ENCODE measurements at regions not wholly inside any gene's neighbourhood (a gene's known extent, or its start where the extent isn't known, plus 50 kb on each side); places are given as distances from the start of the nearest gene placed in this dataset.

DNA sequence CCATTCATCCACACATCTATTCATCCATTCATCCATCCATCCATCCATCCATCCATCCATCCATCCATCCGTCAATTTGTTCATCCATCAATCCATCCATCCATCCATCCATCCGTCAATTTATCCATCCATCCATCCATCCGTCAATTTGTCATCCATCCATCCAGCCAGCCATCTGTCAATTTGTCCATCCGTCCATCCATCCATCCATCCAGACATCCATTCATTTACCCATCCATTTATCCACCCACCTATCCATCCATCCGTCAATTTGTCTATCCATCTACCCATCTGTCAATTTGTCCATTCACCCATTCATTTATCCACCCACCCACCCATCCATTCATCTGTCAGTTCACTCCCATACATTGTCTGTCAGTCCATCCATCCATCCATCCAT is 209.5 kb upstream of the ZNF536 start:
- TF ChIP-seq, protein P1, sequence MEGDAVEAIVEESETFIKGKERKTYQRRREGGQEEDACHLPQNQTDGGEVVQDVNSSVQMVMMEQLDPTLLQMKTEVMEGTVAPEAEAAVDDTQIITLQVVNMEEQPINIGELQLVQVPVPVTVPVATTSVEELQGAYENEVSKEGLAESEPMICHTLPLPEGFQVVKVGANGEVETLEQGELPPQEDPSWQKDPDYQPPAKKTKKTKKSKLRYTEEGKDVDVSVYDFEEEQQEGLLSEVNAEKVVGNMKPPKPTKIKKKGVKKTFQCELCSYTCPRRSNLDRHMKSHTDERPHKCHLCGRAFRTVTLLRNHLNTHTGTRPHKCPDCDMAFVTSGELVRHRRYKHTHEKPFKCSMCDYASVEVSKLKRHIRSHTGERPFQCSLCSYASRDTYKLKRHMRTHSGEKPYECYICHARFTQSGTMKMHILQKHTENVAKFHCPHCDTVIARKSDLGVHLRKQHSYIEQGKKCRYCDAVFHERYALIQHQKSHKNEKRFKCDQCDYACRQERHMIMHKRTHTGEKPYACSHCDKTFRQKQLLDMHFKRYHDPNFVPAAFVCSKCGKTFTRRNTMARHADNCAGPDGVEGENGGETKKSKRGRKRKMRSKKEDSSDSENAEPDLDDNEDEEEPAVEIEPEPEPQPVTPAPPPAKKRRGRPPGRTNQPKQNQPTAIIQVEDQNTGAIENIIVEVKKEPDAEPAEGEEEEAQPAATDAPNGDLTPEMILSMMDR (conservative IDR thresholded peaks at IDR 0.05), result no peak
- no peak for TF ChIP-seq EZH2 (IDR thresholded peaks at IDR 0.05; ENCODE audit: low read depth)
